Fibroblast of mammary gland (primary cell): ENCODE measurements at regions not wholly inside any gene's neighbourhood (a gene's known extent, or its start where the extent isn't known, plus 50 kb on each side); places are given as distances from the start of the nearest gene placed in this dataset.

Experiments used
- DNase-seq: peaks from one replicate; pipeline ENCODE4 v3.0.0-alpha.2; 2010; ENCODE audit warnings: low read depth
- H3K4me3 ChIP-seq: 2 replicates; pipeline ENCODE4 v1.5.1; 2011; ENCODE audit warnings: low read depth, mild to moderate bottlenecking, low read length, moderate library complexity; ENCODE audit not compliant: control insufficient read depth
- TF ChIP-seq, protein P1 (sequence below): conservative IDR thresholded peaks from 2 replicates; pipeline ENCODE4 v1.5.1; 2011; ENCODE audit warnings: low read depth, low read length, inconsistent platforms; ENCODE audit not compliant: control insufficient read depth, insufficient read depth

DNA sequence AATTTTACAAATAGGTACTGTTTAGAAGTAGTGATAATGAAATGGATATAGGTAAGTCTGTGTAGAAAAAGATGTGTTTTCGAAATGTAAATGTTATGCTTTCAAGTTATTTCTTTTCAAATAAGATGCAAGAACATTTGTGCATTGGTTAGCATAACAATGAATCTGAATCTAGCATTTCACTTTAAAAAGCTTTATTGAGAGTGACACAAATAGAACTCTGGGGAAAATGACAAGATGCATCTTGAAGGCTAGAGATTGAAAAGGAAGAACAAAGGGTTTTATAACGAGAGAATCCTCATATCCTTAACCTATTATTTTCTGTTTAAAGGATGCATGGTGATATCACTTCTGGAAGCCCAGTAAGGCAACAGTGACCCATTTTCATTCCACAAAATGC lies 639.9 kb upstream of the PTCHD4 start:
- no peak overlapping the region for H3K4me3 ChIP-seq
- DNase-seq: no peak
- TF ChIP-seq, protein P1, sequence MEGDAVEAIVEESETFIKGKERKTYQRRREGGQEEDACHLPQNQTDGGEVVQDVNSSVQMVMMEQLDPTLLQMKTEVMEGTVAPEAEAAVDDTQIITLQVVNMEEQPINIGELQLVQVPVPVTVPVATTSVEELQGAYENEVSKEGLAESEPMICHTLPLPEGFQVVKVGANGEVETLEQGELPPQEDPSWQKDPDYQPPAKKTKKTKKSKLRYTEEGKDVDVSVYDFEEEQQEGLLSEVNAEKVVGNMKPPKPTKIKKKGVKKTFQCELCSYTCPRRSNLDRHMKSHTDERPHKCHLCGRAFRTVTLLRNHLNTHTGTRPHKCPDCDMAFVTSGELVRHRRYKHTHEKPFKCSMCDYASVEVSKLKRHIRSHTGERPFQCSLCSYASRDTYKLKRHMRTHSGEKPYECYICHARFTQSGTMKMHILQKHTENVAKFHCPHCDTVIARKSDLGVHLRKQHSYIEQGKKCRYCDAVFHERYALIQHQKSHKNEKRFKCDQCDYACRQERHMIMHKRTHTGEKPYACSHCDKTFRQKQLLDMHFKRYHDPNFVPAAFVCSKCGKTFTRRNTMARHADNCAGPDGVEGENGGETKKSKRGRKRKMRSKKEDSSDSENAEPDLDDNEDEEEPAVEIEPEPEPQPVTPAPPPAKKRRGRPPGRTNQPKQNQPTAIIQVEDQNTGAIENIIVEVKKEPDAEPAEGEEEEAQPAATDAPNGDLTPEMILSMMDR: no peak

GRCh38 chr6:48747471-48747870 lies 636.5 kb upstream of the PTCHD4 start:
- TF ChIP-seq, protein P1: no peak
- DNase-seq: no peak
- no peak overlapping the region for H3K4me3 ChIP-seq

DNA sequence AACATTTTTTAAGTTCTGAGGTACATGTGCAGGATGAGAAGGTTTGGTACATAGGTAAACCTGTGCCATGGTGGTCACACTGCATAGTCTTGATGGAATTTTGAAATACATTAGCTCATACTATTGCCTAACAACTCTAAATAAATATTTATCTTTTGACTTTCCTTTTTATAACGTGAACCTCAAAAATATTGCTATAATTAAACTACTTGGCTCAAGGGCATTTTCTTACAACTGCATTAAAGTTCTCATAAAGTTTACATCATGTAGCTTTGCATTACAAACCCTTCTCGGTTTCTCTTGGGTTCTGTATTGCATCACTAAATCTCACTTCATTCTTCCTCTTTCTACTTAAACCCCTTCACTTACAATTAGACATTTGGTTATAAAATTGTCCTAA lies 636.0 kb upstream of the PTCHD4 start:
- DNase-seq: peak; percentile 24
- TF ChIP-seq, protein P1: no peak
- no peak overlapping the region for H3K4me3 ChIP-seq

GRCh38 chr6:48744948-48745347 lies 634.0 kb upstream of the PTCHD4 start:
- TF ChIP-seq, protein P1: no peak
- DNase-seq: peak; percentile 62
- H3K4me3 ChIP-seq: no peak overlapping the region

GRCh38 chr6:48743738-48744137 lies 632.7 kb upstream of the PTCHD4 start:
- H3K4me3 ChIP-seq: no peak overlapping the region
- TF ChIP-seq, protein P1: no peak

GRCh38 chr6:48736501-48737206 lies 625.7 kb upstream of the PTCHD4 start:
- DNase-seq: peak; percentile 94
- H3K4me3 ChIP-seq: no peak overlapping the region
- TF ChIP-seq, protein P1: peak; percentile 17

More at GRCh38 chr6:48743738-48744137, 632.7 kb upstream of the PTCHD4 start:
- no peak for DNase-seq

GRCh38 chr6:48735846-48736245 lies 624.8 kb upstream of the PTCHD4 start:
- no peak overlapping the region for H3K4me3 ChIP-seq
- TF ChIP-seq, protein P1: no peak
- peak; percentile 1 for DNase-seq
